K562 (cell line): ENCODE measurements at regions not wholly inside any gene's neighbourhood (a gene's known extent, or its start where the extent isn't known, plus 50 kb on each side); places are given as distances from the start of the nearest gene placed in this dataset.
A peak's percentile ranks its signal among the peaks of the same experiment; 100 is the strongest.

Experiments used
- GABPB2 ChIP-seq: fragments of 250-450 bp; sonication (Bioruptor Pico); conservative IDR thresholded peaks from 2 replicates; pipeline ENCODE4 v1.5.1; 2021; ENCODE audit warnings: mild to moderate bottlenecking
- KLF16 ChIP-seq: IDR thresholded peaks from 2 replicates; pipeline ENCODE4 v1.6.1; 2016; ENCODE audit warnings: antibody characterized with exemption
- PHF8 ChIP-seq: fragments of 200-600 bp; sonication (generic); IDR thresholded peaks from 2 replicates; pipeline ENCODE4 v1.6.1; 2012; ENCODE audit warnings: mixed run types, mild to moderate bottlenecking, inconsistent platforms, low read length, moderate library complexity, borderline replicate concordance
- SMC3 ChIP-seq: conservative IDR thresholded peaks from 2 replicates; pipeline ENCODE4 v1.6.1; 2011; ENCODE audit warnings: low read depth, low read length, improper control_type of control experiment; ENCODE audit not compliant: insufficient read depth
- SP1 ChIP-seq: sonication (generic); formaldehyde crosslinking; IDR thresholded peaks from 2 replicates; pipeline ENCODE4 v1.8.1; 2022; ENCODE audit warnings: mild to moderate bottlenecking, missing genetic modification reagents
- ZNF140 ChIP-seq: fragments of 250-450 bp; sonication (Bioruptor Pico); IDR thresholded peaks from 2 replicates; pipeline ENCODE4 v1.8.0; 2021; ENCODE audit warnings: moderate library complexity, mild to moderate bottlenecking, inconsistent platforms
- ZNF263 ChIP-seq: sonication (generic); formaldehyde crosslinking; IDR thresholded peaks from 2 replicates; pipeline ENCODE4 v1.8.0; 2022; ENCODE audit warnings: mild to moderate bottlenecking, missing genetic modification reagents, borderline replicate concordance
- TF ChIP-seq, protein P1 (sequence below), 3 experiments: IDR thresholded peaks in 2 of 3; conservative IDR thresholded peaks in 1 of 3; 2 replicates each; pipeline ENCODE4 v1.5.1; 2011 to 2012; ENCODE audit warnings: low read length in 3 of 3, mild to moderate bottlenecking in 3 of 3, control low read depth in 2 of 3, improper control_type of control experiment in 1 of 3, inconsistent platforms in 1 of 3, low read depth in 1 of 3, mixed read lengths in 1 of 3, moderate library complexity in 1 of 3; ENCODE audit not compliant: insufficient read depth in 2 of 3
- TF ChIP-seq, protein P2 (sequence below): fragments of 450-650 bp; IDR thresholded peaks from 2 replicates; pipeline ENCODE4 v1.6.1; 2016; ENCODE audit warnings: borderline replicate concordance
- TF ChIP-seq, protein P3 (sequence below): sonication (generic); formaldehyde crosslinking; IDR thresholded peaks from 2 replicates; pipeline ENCODE4 v1.8.0; 2022; ENCODE audit warnings: mild to moderate bottlenecking, missing genetic modification reagents
- TF ChIP-seq, protein P4 (sequence below): fragments of 250-450 bp; sonication (Bioruptor Pico); IDR thresholded peaks from 2 replicates; pipeline ENCODE4 v1.5.0; 2021
- TF ChIP-seq, protein P5 (sequence below): fragments of 450-650 bp; IDR thresholded peaks from 2 replicates; pipeline ENCODE4 v1.6.1; 2017; ENCODE audit warnings: mild to moderate bottlenecking, moderate library complexity

DNA sequence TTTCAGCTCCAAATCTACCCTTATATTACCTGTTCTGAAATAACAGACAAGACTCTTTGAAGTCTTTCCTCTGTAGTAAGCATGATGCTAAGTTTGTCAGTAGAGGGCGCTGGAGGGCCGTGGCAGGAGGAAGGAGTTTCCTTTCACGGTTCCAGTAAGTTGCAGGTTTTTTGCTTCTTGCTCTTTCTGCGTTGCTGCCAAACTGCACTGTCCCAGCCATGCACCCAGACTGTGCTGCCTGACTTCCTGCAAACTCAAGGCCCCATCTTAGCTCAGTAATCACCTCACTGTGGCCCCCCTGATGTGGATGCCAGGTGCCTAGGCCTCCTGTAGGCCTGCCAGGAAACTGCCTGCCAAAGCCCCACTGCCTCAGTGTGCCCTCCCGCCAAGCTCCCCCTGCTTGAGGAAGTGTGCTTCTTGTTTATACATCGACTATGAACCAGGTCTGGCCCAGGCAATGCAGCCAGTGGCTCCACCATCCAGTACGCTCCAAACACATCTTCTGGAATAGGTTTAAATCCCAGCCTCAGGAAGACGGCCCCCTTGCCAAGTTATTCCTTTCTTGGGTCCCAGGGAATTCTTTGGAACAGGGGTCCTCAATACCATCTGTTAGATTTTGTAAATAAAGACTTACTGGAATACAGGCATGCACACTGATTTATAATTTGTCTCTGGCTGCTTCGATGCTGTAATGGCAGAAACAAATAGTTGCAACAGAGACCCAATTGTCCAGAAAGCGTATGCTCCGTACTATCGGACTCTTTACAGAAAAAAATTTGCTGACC is 193.7 kb upstream of the LRIG3 start (continued):
- TF ChIP-seq, protein P1, sequence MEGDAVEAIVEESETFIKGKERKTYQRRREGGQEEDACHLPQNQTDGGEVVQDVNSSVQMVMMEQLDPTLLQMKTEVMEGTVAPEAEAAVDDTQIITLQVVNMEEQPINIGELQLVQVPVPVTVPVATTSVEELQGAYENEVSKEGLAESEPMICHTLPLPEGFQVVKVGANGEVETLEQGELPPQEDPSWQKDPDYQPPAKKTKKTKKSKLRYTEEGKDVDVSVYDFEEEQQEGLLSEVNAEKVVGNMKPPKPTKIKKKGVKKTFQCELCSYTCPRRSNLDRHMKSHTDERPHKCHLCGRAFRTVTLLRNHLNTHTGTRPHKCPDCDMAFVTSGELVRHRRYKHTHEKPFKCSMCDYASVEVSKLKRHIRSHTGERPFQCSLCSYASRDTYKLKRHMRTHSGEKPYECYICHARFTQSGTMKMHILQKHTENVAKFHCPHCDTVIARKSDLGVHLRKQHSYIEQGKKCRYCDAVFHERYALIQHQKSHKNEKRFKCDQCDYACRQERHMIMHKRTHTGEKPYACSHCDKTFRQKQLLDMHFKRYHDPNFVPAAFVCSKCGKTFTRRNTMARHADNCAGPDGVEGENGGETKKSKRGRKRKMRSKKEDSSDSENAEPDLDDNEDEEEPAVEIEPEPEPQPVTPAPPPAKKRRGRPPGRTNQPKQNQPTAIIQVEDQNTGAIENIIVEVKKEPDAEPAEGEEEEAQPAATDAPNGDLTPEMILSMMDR (IDR thresholded peaks at IDR 0.05 in 2 of 3, conservative IDR thresholded peaks at IDR 0.05 in 1 of 3; ENCODE audit: insufficient read depth in 2 of 3, low read depth in 1 of 3, low read length in 3 of 3), result peak; percentile 46 to 74 (median 70)
- TF ChIP-seq SP1 (CRISPR knock-in tag) (no peak), PHF8 (no peak), GABPB2 (CRISPR knock-in tag) (no peak), SMC3 (peak; percentile 44; the same call in 1 of the 2 replicates), ZNF263 (CRISPR knock-in tag) (no peak), ZNF140 (no peak), KLF16 (no peak)
- TF ChIP-seq, protein P2, sequence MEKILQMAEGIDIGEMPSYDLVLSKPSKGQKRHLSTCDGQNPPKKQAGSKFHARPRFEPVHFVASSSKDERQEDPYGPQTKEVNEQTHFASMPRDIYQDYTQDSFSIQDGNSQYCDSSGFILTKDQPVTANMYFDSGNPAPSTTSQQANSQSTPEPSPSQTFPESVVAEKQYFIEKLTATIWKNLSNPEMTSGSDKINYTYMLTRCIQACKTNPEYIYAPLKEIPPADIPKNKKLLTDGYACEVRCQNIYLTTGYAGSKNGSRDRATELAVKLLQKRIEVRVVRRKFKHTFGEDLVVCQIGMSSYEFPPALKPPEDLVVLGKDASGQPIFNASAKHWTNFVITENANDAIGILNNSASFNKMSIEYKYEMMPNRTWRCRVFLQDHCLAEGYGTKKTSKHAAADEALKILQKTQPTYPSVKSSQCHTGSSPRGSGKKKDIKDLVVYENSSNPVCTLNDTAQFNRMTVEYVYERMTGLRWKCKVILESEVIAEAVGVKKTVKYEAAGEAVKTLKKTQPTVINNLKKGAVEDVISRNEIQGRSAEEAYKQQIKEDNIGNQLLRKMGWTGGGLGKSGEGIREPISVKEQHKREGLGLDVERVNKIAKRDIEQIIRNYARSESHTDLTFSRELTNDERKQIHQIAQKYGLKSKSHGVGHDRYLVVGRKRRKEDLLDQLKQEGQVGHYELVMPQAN, result no peak
- TF ChIP-seq, protein P3, sequence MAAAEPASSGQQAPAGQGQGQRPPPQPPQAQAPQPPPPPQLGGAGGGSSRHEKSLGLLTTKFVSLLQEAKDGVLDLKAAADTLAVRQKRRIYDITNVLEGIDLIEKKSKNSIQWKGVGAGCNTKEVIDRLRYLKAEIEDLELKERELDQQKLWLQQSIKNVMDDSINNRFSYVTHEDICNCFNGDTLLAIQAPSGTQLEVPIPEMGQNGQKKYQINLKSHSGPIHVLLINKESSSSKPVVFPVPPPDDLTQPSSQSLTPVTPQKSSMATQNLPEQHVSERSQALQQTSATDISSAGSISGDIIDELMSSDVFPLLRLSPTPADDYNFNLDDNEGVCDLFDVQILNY (CRISPR knock-in tag), result no peak
- TF ChIP-seq, protein P4, sequence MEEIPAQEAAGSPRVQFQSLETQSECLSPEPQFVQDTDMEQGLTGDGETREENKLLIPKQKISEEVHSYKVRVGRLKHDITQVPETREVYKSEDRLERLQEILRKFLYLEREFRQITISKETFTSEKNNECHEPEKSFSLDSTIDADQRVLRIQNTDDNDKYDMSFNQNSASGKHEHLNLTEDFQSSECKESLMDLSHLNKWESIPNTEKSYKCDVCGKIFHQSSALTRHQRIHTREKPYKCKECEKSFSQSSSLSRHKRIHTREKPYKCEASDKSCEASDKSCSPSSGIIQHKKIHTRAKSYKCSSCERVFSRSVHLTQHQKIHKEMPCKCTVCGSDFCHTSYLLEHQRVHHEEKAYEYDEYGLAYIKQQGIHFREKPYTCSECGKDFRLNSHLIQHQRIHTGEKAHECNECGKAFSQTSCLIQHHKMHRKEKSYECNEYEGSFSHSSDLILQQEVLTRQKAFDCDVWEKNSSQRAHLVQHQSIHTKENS, result no peak
- TF ChIP-seq, protein P5, sequence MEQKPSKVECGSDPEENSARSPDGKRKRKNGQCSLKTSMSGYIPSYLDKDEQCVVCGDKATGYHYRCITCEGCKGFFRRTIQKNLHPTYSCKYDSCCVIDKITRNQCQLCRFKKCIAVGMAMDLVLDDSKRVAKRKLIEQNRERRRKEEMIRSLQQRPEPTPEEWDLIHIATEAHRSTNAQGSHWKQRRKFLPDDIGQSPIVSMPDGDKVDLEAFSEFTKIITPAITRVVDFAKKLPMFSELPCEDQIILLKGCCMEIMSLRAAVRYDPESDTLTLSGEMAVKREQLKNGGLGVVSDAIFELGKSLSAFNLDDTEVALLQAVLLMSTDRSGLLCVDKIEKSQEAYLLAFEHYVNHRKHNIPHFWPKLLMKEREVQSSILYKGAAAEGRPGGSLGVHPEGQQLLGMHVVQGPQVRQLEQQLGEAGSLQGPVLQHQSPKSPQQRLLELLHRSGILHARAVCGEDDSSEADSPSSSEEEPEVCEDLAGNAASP, result no peak
